SK-N-SH (cell line): ENCODE measurements at regions not wholly inside any gene's neighbourhood (a gene's known extent, or its start where the extent isn't known, plus 50 kb on each side); places are given as distances from the start of the nearest gene placed in this dataset.

Experiments used
- CHD2 ChIP-seq: fragments of 150-350 bp; IDR thresholded peaks from 2 replicates; pipeline ENCODE4 v1.6.1; 2018; ENCODE audit warnings: low read length; ENCODE audit not compliant: partially characterized antibody
- CTCF ChIP-seq: fragments of 200-600 bp; sonication (generic); IDR thresholded peaks from 2 replicates; pipeline ENCODE4 v1.6.1; 2017; ENCODE audit warnings: antibody characterized with exemption, mild to moderate bottlenecking, moderate library complexity
- EZH2phosphoT487 ChIP-seq: fragments of 200-600 bp; sonication (generic); IDR thresholded peaks from 2 replicates; pipeline ENCODE4 v1.6.1; 2017; ENCODE audit warnings: low read depth, mixed run types, mild to moderate bottlenecking, antibody characterized with exemption, moderate library complexity, borderline replicate concordance
- JUND ChIP-seq: IDR thresholded peaks from 2 replicates; pipeline ENCODE4 v1.4.0; 2012
- POLR2AphosphoS5 ChIP-seq: IDR thresholded peaks from 2 replicates; pipeline ENCODE4 v1.6.1; 2012; ENCODE audit warnings: low read depth, low read length
- REST ChIP-seq: IDR thresholded peaks from 2 replicates; pipeline ENCODE4 v1.6.1; 2012; ENCODE audit warnings: mild to moderate bottlenecking, low read depth, low read length, moderate library complexity
- TAF1 ChIP-seq: IDR thresholded peaks from 2 replicates; pipeline ENCODE4 v1.6.1; 2012; ENCODE audit warnings: low read depth, mild to moderate bottlenecking, low read length, moderate library complexity, borderline replicate concordance

DNA sequence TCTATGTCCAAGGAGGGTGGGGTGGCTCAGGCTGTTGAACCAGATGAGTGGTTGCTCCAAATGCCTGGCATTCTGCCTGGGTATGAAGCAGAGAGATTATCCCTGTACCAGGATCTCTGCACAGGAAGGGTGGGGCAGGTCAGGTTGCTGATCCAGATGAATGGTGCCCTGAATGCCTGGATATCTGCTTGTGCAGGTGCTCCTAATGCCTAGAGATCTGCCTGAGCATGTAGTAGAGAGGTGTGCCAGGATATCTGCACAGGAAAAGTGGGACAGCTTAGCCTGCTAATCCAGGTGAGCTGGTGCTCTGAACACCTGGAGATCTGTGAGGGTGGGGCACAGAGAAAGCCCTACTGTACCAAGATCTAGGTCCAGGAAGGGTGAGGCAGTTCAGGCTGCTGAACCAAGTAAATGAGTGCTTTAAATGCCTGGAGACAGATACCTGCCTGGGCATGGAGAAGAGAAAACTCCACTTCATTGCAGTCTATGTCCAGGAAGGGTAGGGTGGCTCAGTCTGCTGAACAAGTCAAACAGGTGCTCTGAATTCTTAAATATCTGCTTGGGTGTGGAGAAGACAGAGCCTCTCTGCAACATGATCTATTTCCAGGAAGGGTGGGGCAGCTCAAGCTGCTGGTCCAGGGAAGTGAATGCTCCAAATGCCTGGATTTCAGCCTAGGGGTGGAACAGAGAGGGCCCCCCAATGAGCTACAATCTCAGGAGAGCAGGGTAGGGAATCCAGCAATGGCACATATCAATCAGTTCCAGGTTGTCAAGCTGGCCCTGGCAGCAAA is 189.4 kb upstream of the DMRTA1 start:
- TF ChIP-seq CTCF (no peak), POLR2AphosphoS5 (no peak), TAF1 (no peak), JUND (no peak), REST (no peak), EZH2phosphoT487 (no peak), CHD2 (no peak)
